HK-2 (cell line): ENCODE measurements at regions not wholly inside any gene's neighbourhood (a gene's known extent, or its start where the extent isn't known, plus 50 kb on each side); places are given as distances from the start of the nearest gene placed in this dataset.

Experiments used
- DNase-seq: peaks from one replicate; pipeline ENCODE4 v3.0.0-alpha.2; 2018; ENCODE audit not compliant: unreplicated experiment

- DNase-seq: no peak
Measured at GRCh38 chr3:150216866-150217600, 191.1 kb upstream of the TSC22D2 start.

DNA sequence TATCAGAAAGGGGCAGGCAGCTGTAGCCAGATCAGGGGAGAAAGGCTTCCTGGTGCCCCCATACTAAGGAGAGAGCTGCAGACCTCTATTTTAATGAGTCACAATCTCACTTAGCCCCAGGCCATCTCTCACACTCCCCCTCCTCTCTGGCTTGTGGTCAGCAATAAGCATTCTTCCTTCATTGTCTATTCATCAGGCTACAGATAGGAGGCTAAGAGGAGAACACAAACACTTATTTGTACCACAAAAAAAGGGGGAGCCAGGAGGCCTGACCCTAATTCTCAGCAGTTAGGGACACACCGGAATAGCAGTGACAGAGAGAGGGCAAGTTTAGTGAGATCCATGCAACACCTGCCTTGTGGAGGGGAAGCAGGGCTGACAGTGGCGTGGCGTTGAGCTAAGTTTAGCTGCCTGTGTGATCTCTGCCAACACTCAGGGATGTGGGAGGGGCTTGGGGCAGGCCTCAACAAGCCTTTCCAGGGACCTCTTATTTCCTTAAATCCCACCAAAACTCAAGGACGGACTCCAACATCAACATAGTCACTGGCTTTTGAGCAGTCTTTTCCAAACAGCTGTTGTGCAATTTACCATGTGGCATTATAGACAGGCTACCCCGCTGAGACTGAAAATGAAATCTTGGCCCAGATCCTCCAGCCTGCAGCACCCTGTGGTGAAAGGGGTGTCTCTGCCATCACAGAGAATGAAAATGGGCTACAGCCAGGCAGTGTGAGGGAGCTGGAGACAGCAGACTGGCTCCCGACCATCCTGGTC is 191.9 kb upstream of the TSC22D2 start:
- DNase-seq: no peak

DNA sequence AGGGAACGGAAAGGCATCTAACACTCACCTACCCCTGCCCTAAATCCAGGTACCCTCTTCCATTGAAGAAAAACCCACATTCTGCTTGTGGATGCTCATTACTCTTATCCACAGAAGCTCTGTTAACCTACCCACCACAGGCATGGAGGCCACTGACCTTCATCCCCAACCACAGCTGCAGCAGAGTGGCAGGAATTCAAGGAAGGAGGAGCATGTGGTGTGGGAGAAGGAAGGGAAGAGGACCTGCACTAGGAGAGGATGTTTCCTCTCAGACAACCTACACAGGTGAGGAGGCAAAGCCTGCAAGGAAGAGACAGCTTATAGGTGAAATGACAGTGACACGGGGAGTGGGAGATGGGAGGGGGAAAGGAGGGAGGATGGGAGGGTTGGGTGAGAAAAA is 192.5 kb upstream of the TSC22D2 start:
- DNase-seq: no peak

GRCh38 chr3:150213577-150213976 is 194.5 kb upstream of the TSC22D2 start:
- no peak for DNase-seq

GRCh38 chr3:150210461-150211110 is 197.5 kb upstream of the TSC22D2 start:
- DNase-seq: no peak

DNA sequence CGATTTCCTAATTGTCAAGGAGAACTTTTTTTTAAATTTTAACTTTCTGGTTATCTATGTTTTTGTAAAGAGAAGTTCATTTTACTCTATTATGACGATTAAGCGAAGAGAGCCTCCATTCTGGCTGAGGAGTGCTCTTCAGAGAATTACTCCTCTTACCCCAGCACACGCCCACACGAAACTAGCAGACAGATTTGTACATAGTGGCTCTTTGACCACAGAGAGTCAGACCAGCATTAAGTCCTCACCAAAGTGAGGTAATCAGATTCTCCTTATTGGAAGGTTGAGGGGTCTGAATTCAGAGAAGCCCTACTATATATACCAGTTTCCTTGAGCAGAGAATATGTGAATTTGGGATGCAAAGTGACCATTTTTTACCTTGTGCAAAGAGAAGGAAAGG is 204.8 kb upstream of the TSC22D2 start:
- no peak for DNase-seq

GRCh38 chr3:150202711-150203110 is 205.4 kb upstream of the TSC22D2 start:
- no peak for DNase-seq

- DNase-seq: no peak
Measured at GRCh38 chr3:150194957-150195356, 213.1 kb upstream of the TSC22D2 start.

GRCh38 chr3:150194513-150194912 is 213.6 kb upstream of the TSC22D2 start:
- DNase-seq: no peak

DNA sequence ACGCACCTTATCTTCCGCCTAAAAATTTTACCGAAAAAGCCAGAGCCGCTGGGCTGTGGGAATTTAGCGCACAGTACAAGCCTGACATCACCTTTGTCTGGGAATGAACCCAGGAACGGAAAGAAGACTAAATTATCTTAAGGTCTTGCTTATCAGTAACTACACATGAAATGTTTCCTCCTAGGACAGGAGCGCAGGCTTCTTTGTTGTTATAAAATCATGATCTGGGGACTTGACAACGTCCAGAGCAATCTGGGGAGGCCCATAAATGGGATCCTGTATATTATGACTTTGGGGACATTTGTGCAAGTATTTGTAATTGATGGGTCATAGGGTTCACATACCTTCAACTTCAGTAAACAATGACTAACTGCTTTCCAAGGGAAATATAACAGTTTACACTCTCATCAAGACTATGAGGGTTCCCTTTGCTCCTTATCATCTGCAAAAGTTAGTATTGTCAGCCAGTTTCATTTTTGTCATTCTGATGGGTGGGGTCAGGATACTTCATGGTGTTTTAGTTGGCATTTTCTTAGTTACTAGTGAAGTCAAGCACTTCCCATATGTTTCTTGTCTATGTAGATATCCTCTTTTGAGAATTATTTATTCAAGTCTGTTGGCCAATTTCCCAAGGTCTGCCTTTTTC is 213.9 kb upstream of the PFN2 start:
- DNase-seq: no peak

DNA sequence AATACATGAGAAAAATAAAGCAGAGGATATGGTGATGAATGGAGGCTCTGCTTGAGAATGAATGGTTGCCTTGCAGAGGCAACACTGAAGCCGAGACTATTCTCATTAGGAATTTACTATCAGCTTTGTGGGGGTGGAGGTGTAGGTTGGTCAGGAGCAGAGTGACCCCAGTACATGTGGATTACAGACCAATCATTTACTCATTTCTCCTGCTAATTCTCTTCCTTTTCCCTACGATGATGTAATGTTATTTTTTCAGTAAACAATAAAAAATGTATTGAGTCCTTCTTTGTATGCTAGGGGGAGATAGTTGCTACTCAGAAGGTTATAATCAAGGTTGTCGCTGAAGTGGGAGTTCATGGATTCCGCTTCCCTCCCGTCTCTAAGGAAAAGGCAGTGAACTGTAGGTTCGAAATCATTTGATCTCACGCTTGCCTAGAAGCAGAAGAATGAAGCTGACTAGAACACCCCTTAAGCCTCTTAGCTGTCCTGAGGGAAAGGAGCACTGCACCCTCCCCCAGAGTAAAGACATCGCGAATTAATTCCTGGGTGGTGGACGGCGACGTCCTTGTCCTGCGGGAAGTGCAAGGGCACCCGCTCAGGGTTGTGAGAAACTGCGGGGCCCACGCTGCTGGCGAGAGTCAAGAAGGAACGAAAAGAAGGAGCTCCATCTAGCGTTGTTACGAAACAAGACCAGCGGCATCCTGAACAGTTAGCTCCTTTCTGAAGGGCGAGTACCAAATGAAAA is 213.2 kb upstream of the PFN2 start:
- peak; percentile 76 for DNase-seq

DNA sequence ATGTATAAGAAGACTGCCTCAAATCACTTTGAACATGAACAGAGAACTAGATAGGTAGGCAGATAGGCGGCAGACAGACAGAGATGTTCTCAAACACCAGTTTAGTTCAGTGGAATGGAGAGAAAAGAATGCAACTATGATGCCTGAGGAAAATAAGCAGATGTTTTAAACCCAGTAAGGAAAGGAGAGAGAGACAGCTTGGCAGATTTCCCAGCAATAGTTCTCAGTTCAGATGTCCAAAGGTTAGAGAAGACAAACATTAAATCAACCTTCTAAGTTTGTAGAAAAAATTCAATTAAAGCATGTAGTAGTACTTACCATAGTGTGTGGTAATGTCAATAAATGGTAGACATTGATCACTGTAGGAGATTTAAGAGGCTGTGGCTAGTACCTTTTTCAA is 209.6 kb upstream of the PFN2 start:
- no peak for DNase-seq

- DNase-seq: no peak
Measured at GRCh38 chr3:150179330-150179729, 208.6 kb upstream of the PFN2 start.

DNA sequence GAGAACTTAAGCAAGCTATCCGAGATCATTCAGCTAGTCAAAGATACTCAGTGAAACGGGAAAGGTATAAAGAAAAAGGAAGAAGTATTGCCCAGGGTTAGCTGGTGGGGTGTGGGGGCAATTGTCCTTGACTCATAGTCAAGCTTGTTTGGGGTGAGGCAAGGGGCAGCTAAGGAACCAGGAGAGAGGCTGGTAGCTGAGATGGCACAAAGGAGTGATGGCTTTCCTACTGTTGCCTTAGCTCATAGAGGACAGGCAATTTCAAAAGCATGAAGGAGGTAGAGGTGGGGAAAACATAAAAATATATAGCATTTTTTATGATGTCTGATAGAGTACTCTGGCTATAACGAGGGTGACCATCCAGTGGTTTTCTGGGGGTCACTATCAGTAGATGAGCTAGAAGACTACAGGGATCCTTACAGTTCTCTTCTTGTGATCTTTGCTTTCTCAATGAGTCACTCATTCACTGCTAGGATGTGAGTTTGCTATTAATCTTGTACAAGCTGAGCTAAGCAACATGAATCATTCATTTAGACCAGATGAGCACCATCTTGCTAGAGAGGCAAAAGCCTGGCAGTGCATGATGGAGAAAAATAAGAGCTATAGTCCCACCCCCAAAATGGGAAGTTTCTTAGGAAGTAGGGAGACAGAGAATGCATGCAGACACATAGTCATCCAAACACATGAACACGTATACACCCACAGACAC is 207.1 kb upstream of the PFN2 start:
- DNase-seq: peak; percentile 24

DNA sequence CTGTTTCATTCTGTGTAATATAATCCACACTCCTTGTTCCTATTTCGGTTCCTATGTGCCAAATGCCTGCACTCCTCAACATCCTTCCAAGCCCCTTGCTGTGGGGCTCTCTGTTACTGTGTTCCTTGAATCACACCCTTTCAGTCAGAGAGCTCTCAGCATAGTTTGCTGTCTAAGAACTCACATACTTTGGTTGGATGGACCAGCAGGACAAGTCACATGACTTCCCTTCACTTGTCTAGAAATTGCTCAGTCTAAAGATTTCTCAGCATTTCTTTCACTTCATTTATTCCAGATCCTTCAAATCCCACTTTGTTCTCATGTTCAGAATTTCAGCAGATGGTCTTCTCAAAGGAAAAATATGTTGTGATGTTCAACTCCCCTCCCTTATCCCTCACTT is 203.5 kb upstream of the PFN2 start:
- no peak for DNase-seq

DNA sequence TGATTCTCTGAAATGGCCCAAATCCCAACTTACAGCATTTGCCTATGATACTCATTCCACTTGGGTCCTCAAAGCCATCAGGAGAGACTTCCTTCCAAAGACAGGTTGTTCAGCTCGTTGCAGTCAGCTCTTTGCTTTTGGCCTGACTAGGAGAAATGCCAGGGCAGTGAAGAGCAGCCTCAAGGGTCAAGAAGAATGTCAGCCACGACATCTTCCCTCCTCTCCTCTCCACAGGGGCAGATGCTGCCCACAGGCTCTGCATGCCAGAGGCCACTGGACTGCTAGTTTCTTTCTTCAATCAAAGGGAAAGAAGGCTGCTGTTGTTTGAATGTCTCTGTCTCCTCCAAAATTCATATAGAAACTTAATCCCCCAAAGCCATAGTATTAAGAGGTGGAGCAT is 201.7 kb upstream of the PFN2 start:
- no peak for DNase-seq

GRCh38 chr3:150170852-150171520 is 200.3 kb upstream of the PFN2 start:
- DNase-seq: no peak

DNA sequence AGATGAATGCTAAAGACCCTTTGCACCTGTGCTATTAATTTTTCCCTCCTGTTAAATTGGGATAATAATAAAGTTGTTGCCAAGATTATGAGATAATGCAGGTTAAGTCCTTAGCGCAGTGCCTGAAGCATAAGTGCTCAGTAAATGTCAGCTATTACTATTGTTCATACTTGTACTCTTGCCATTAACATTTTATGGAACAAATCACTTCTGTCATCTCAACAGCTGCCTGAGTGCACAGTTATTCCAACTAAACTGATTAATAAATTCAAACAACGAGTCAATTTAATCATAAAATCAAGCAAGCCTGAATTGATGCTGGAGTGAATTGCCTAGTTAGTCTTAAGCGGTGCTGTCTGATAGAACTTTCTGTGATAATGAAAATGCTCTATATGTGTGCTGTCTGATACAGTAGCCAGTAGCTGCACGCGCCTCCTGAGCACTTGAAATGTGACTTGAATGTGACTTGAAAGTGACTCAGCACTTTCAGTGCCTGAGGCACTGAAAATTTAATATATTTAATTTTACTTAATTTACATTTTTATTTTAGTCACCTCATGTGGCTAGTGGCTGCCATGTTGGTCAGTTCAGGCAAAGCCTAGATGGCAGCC is 198.7 kb upstream of the PFN2 start:
- DNase-seq: no peak

- no peak for DNase-seq
Measured at GRCh38 chr3:150168698-150169097, 198.0 kb upstream of the PFN2 start.
